ENCODE measurements at regions not wholly inside any gene's neighbourhood (a gene's known extent, or its start where the extent isn't known, plus 50 kb on each side); places are given as distances from the start of the nearest gene placed in this dataset.

GRCh38 chr1:62918700-62919099, 134.8 kb downstream of the ATG4C start:
- no peak for TF ChIP-seq POLR2A (IDR thresholded peaks at IDR 0.05)
- TF ChIP-seq, protein P1, sequence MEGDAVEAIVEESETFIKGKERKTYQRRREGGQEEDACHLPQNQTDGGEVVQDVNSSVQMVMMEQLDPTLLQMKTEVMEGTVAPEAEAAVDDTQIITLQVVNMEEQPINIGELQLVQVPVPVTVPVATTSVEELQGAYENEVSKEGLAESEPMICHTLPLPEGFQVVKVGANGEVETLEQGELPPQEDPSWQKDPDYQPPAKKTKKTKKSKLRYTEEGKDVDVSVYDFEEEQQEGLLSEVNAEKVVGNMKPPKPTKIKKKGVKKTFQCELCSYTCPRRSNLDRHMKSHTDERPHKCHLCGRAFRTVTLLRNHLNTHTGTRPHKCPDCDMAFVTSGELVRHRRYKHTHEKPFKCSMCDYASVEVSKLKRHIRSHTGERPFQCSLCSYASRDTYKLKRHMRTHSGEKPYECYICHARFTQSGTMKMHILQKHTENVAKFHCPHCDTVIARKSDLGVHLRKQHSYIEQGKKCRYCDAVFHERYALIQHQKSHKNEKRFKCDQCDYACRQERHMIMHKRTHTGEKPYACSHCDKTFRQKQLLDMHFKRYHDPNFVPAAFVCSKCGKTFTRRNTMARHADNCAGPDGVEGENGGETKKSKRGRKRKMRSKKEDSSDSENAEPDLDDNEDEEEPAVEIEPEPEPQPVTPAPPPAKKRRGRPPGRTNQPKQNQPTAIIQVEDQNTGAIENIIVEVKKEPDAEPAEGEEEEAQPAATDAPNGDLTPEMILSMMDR (IDR thresholded peaks at IDR 0.05), result no peak
- no peak for TF ChIP-seq EP300 (IDR thresholded peaks at IDR 0.05)
